RWPE1 (cell line): ENCODE measurements at regions not wholly inside any gene's neighbourhood (a gene's known extent, or its start where the extent isn't known, plus 50 kb on each side); places are given as distances from the start of the nearest gene placed in this dataset.

ENCODE experiments used
- CTCF ChIA-PET: fragments of 350-600 bp; sonication (Branson Sonifier 250); formaldehyde crosslinking; extraction: SDS; loops from one replicate; lab custom pipeline; 2021; lab: Yijun Ruan, JAX
- POLR2A ChIA-PET: fragments of 400-600 bp; formaldehyde crosslinking; extraction: SDS; loops from one replicate; lab custom pipeline; 2020; ENCODE audit warnings: antibody characterized with exemption; ENCODE audit not compliant: low non-redundant PET; lab: Yijun Ruan, JAX
- DNase-seq: peaks from one replicate; pipeline ENCODE4 v3.0.0; 2012; ENCODE audit warnings: low spot score
- H3K27ac ChIP-seq: fragments of 450-650 bp; 2 replicates; pipeline ENCODE4 v1.5.1; 2017
- TF ChIP-seq, protein P1 (sequence below): fragments of 450-650 bp; conservative IDR thresholded peaks from 2 replicates; pipeline ENCODE4 v1.5.1; 2017; ENCODE audit warnings: low read depth, mild to moderate bottlenecking

DNA sequence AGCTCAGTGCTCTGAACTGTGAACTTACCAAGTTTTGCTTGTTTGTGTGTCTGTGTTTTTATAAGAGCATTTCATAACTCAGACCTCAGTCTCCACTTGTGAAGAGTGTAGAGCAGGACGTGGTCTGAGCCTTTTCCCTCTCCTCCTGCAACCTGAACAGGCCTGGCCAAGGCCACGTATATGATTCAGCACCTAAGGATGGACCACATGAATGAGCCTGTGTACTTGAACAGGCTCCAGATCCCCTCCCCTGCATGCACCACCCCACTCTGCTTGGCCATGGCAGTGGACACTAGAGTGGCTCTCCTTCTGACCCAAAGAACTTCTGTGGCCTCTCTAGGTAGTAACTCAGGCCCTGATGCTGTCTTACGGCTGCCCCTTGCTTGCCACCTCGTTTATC, 125.9 kb upstream of the FSTL4 start:
- H3K27ac ChIP-seq = peak overlapping the region; percentile 36
- TF ChIP-seq, protein P1, sequence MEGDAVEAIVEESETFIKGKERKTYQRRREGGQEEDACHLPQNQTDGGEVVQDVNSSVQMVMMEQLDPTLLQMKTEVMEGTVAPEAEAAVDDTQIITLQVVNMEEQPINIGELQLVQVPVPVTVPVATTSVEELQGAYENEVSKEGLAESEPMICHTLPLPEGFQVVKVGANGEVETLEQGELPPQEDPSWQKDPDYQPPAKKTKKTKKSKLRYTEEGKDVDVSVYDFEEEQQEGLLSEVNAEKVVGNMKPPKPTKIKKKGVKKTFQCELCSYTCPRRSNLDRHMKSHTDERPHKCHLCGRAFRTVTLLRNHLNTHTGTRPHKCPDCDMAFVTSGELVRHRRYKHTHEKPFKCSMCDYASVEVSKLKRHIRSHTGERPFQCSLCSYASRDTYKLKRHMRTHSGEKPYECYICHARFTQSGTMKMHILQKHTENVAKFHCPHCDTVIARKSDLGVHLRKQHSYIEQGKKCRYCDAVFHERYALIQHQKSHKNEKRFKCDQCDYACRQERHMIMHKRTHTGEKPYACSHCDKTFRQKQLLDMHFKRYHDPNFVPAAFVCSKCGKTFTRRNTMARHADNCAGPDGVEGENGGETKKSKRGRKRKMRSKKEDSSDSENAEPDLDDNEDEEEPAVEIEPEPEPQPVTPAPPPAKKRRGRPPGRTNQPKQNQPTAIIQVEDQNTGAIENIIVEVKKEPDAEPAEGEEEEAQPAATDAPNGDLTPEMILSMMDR = no peak
- ChIA-PET POLR2A (no interaction called here), CTCF (interaction anchor here (0.6 kb wide), 1 partner anchor 51 kb away, joined by 4 read pairs; no protein-coding TSS in a partner anchor)
- DNase-seq = peak; percentile 35

DNA sequence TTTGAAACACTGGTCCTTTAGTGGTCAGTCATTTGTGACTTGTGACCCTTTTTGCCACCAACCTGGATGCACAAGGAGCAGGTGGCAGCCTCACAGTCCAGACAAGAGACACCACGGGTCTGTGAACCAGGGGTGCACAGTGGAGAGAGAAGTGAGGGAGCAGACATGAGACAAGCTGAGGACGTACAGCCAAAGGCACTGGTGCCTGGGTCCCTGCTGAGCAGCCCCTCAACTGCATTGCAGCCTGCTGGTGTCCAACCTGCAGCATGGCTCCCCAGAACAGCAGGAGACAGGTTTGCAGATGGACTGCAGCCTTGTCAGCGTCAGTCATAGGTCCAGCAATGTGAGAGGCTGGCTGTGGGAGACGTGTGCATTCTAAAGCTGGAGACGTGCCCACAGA, 124.2 kb upstream of the FSTL4 start:
- POLR2A ChIA-PET = no interaction called here
- CTCF ChIA-PET = no interaction called here
- TF ChIP-seq, protein P1 = no peak
- no peak for DNase-seq
- no peak overlapping the region for H3K27ac ChIP-seq

DNA sequence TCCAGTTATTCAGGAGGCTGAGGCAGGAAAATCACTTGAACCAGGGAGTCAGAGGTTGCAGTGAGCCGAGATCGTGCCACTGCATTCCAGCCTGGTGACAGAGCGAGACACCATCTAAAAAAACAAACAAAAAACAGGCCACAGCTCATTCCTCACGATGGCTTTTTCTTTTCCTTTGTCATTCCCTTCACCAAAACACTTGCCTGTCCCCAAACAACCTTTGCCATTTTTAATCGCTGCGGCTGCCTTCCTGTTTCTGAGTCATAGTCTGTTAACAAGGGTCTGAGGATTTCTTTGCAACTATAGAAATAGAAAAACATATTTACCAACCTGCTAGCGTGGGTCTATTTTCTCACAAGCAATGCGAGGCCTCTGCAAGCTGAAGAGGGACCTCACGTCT, 123.0 kb upstream of the FSTL4 start:
- H3K27ac ChIP-seq = peak overlapping the region; percentile 18; the same call in 1 of the 2 replicates
- TF ChIP-seq, protein P1 = no peak
- DNase-seq = no peak
- ChIA-PET CTCF (interaction anchor here (0.6 kb wide), 1 partner anchor 9 kb away, joined by 3 read pairs; no protein-coding TSS in a partner anchor), POLR2A (interaction anchor here (0.6 kb wide), 1 partner anchor 116 kb away, joined by 3 read pairs; no protein-coding TSS in a partner anchor)

DNA sequence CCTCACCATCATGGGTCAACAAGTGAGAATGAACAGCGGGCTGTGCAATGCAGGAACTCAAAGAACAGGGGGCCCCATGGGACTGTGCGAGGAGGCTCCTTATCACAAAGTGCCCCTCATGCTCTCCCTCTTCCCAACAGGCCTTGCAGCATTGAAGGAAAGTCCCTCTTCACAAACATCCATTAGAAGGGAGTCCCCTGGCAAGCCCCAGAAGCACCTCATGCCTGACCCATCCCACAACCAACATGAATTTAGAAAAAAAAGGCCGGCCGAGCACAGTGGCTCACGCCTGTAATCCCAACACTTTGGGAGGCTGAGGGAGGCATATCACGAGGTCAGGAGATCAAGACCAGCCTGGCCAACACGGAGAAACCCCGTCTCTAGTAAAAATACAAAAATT, 122.6 kb upstream of the FSTL4 start:
- TF ChIP-seq, protein P1 = no peak
- DNase-seq = no peak
- POLR2A ChIA-PET = interaction anchor here (0.6 kb wide), 1 partner anchor 117 kb away, joined by 3 read pairs; no protein-coding TSS in a partner anchor
- peak overlapping the region; percentile 18; the same call in 1 of the 2 replicates for H3K27ac ChIP-seq
- CTCF ChIA-PET = no interaction called here

DNA sequence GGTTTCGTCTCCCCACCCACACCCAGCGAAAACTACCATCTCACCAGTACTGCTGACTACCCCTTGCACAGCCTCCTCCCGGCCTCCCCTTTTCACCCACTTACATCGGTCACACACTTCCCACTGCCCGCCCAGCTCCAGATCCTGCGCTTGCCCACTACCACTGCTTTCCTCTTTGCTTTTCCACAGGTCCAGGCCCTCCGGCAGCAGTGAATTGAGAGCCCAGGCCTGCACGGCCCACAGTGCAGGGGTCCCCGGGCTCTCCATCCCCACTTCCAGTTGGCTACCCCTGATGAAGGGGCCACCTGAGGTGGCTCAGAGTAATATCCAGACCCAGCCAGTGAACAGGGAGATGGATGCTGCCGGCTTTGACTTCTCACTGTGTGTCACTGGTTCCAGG, 120.2 kb upstream of the FSTL4 start:
- ChIA-PET POLR2A (no interaction called here), CTCF (interaction anchor here (0.6 kb wide), 1 partner anchor 14 kb away, joined by 3 read pairs; no protein-coding TSS in a partner anchor)
- TF ChIP-seq, protein P1 = no peak
- no peak for DNase-seq
- no peak overlapping the region for H3K27ac ChIP-seq

DNA sequence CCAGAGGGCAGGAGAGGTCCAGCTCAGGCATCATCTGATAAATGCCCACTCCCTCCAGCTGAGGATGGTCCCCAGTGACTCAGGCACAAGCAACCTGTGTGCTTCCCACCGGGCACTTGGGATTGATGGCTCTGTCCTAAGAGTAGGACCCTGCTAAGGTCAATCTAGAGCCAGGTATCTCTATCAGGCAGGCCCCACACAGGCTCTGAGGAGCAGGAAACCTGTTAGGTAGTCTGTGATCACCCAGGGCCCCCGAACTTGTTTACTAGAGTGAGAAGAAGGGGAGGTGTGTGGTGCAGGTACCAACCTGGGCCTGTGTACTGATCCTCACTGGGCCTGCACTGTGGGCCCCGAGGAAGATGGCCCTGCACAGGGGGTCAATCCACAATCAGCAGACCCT, 119.6 kb upstream of the FSTL4 start:
- POLR2A ChIA-PET = no interaction called here
- H3K27ac ChIP-seq = no peak overlapping the region
- no peak for DNase-seq
- CTCF ChIA-PET = interaction anchor here (0.5 to 0.7 kb wide), 3 partner anchors 14 to 308 kb away, joined by 3 to 4 read pairs (median 4); no protein-coding TSS in a partner anchor
- TF ChIP-seq, protein P1 = no peak
